WTC11 (cell line): ENCODE measurements at regions not wholly inside any gene's neighbourhood (a gene's known extent, or its start where the extent isn't known, plus 50 kb on each side); places are given as distances from the start of the nearest gene placed in this dataset.

Source experiments
- ATF3 ChIP-seq: sonication (generic); formaldehyde crosslinking; conservative IDR thresholded peaks from 2 replicates; pipeline ENCODE4 v1.8.1; 2022; ENCODE audit warnings: mild to moderate bottlenecking, missing genetic modification reagents
- CBFB ChIP-seq: sonication (generic); formaldehyde crosslinking; IDR thresholded peaks from 2 replicates; pipeline ENCODE4 v1.8.1; 2022; ENCODE audit warnings: mild to moderate bottlenecking, low read depth, missing genetic modification reagents
- CTCF ChIP-seq: fragments of 200-600 bp; IDR thresholded peaks from 2 replicates; pipeline ENCODE4 v1.8.0; 2022; ENCODE audit warnings: antibody characterized with exemption
- ELF4 ChIP-seq: sonication (generic); formaldehyde crosslinking; IDR thresholded peaks from 2 replicates; pipeline ENCODE4 v1.8.1; 2022; ENCODE audit warnings: low read depth, mild to moderate bottlenecking, moderate library complexity, missing genetic modification reagents
- ETV6 ChIP-seq: sonication (generic); formaldehyde crosslinking; IDR thresholded peaks from 2 replicates; pipeline ENCODE4 v1.8.1; 2022; ENCODE audit warnings: mild to moderate bottlenecking, missing genetic modification reagents
- FOXK1 ChIP-seq: sonication (generic); formaldehyde crosslinking; IDR thresholded peaks from 2 replicates; pipeline ENCODE4 v1.8.0; 2022; ENCODE audit warnings: mild to moderate bottlenecking, moderate library complexity, missing genetic modification reagents
- FOXP4 ChIP-seq: sonication (generic); formaldehyde crosslinking; IDR thresholded peaks from 2 replicates; pipeline ENCODE4 v1.8.0; 2022; ENCODE audit warnings: mild to moderate bottlenecking, missing genetic modification reagents
- GABPB1 ChIP-seq: sonication (generic); formaldehyde crosslinking; IDR thresholded peaks from 2 replicates; pipeline ENCODE4 v1.8.1; 2023; ENCODE audit warnings: mild to moderate bottlenecking, missing genetic modification reagents
- USF2 ChIP-seq: sonication (generic); formaldehyde crosslinking; IDR thresholded peaks from 2 replicates; pipeline ENCODE4 v1.8.1; 2023; ENCODE audit warnings: mild to moderate bottlenecking, missing genetic modification reagents, moderate library complexity
- ZNF416 ChIP-seq: fragments of 250-450 bp; sonication (Bioruptor Pico); IDR thresholded peaks from 2 replicates; pipeline ENCODE4 v1.9.0; 2021; ENCODE audit warnings: mild to moderate bottlenecking, inconsistent platforms

GRCh38 chr12:89901319-89901718 lies 192.7 kb upstream of the ATP2B1 start:
- no peak for TF ChIP-seq CTCF
- TF ChIP-seq ZNF416 (CRISPR knock-in tag): no peak
- no peak for TF ChIP-seq ELF4 (CRISPR knock-in tag)
- TF ChIP-seq FOXP4 (CRISPR knock-in tag): no peak
- no peak for TF ChIP-seq FOXK1 (CRISPR knock-in tag)
- TF ChIP-seq USF2 (CRISPR knock-in tag): no peak
- TF ChIP-seq GABPB1: no peak
- no peak for TF ChIP-seq ETV6
- no peak for TF ChIP-seq ATF3
- no peak for TF ChIP-seq CBFB (CRISPR knock-in tag)
